Sigmoid colon (tissue), 6 donors: ENCODE measurements at regions not wholly inside any gene's neighbourhood (a gene's known extent, or its start where the extent isn't known, plus 50 kb on each side); places are given as distances from the start of the nearest gene placed in this dataset.

Experiments
- DNase-seq: peaks from one replicate; pipeline ENCODE4 v3.0.0-alpha.2; 2019
- H3K27ac ChIP-seq, 4 donors: fragments of 200-600 bp; sonication (generic); one replicate each; pipeline ENCODE4 v1.5.1; 2016 to 2019; ENCODE audit warnings: mild to moderate bottlenecking in 1 of 4
- H3K27me3 ChIP-seq, 3 donors: fragments of 200-600 bp; sonication (generic); one replicate each; pipeline ENCODE4 v1.5.1; 2019; ENCODE audit warnings: mild to moderate bottlenecking in 1 of 3
- H3K36me3 ChIP-seq, 4 donors: fragments of 200-600 bp; sonication (generic); one replicate each; pipeline ENCODE4 v1.5.1; 2016 to 2019
- H3K4me1 ChIP-seq, 4 donors: fragments of 200-600 bp; sonication (generic); one replicate each; pipeline ENCODE4 v1.5.1; 2017 to 2019
- H3K4me3 ChIP-seq, 4 donors: fragments of 200-600 bp; sonication (generic); one replicate each; pipeline ENCODE4 v1.5.1; 2017 to 2019; ENCODE audit warnings: mild to moderate bottlenecking in 2 of 4, moderate library complexity in 1 of 4
- H3K9me3 ChIP-seq, 4 donors: fragments of 200-600 bp in 3 of 4; sonication (generic) in 3 of 4; one replicate each; pipeline versions ENCODE4 v1.5.1 to v1.6.1; 2013 to 2019
- CTCF ChIP-seq, 4 experiments: fragments of 450-650 bp in 3 of 4; fragments of 200-600 bp in 1 of 4; IDR thresholded peaks; one replicate each; pipeline ENCODE4 v1.5.1; 2016 to 2019; ENCODE audit warnings: antibody characterized with exemption in 4 of 4, mild to moderate bottlenecking in 3 of 4, moderate library complexity in 2 of 4
- EP300 ChIP-seq, 4 donors: sonication (generic); formaldehyde crosslinking; IDR thresholded peaks; one replicate each; pipeline ENCODE4 v1.6.1; 2017; ENCODE audit warnings: antibody characterized with exemption in 4 of 4
- POLR2A ChIP-seq, 2 donors: fragments of 450-650 bp; IDR thresholded peaks; one replicate each; pipeline ENCODE4 v1.6.1; 2016; ENCODE audit warnings: antibody characterized with exemption in 2 of 2, mild to moderate bottlenecking in 2 of 2, moderate library complexity in 2 of 2
- POLR2AphosphoS5 ChIP-seq, 4 donors: sonication (generic); formaldehyde crosslinking; IDR thresholded peaks; one replicate each; pipeline ENCODE4 v1.6.1; 2017; ENCODE audit warnings: antibody characterized with exemption in 4 of 4
- WGBS, 2 donors: extraction: QIAGEN DNeasy Blood & Tissue Kit; methylation state at CpG; one replicate each; pipeline ENCODE4 v1.1.7; 2013; 5-methylcytosine and 5-hydroxymethylcytosine counted together
- intact Hi-C: fragments of 100-400 bp; cut with DNase I; formaldehyde crosslinking; loops from one replicate; pipeline ENCODE4 v1.15.1; 2023
- donor health status: healthy with polysubstance abuse.
- donor health status: healthy.

- Histone ChIP-seq H3K36me3 (no peaks in the 10 kb centered on the region), H3K27ac (no peak overlapping the region), H3K9me3 (no peaks in the 10 kb centered on the region), H3K4me1 (no peaks in the 10 kb centered on the region), H3K27me3 (no peaks in the 10 kb centered on the region), H3K4me3 (no peak overlapping the region)
- intact Hi-C loops = no loop called here
- no peak for DNase-seq
- WGBS, 2 donors = 66 to 81% methylated on average over 2 of the region's 2 CpGs
- no peak for TF ChIP-seq CTCF (IDR thresholded peaks at IDR 0.05)
- no peak for TF ChIP-seq POLR2AphosphoS5 (IDR thresholded peaks at IDR 0.05)
Measured at GRCh38 chr9:115411993-115412452, 294.1 kb upstream of the TNC start.

GRCh38 chr9:115412656-115413055 is 294.7 kb upstream of the TNC start:
- intact Hi-C loops = no loop called here
- H3K36me3 ChIP-seq = no peaks in the 10 kb centered on the region

GRCh38 chr9:115413304-115413703 is 295.3 kb upstream of the TNC start:
- DNase-seq = no peak
- no peaks in the 10 kb centered on the region for H3K36me3 ChIP-seq
- H3K4me1 ChIP-seq = no peaks in the 10 kb centered on the region
- H3K9me3 ChIP-seq = no peaks in the 10 kb centered on the region
- TF ChIP-seq CTCF (IDR thresholded peaks at IDR 0.05) (no peak), POLR2A (IDR thresholded peaks at IDR 0.05) (no peak), POLR2AphosphoS5 (IDR thresholded peaks at IDR 0.05) (no peak), EP300 (IDR thresholded peaks at IDR 0.05) (no peak)
- no peaks in the 10 kb centered on the region for H3K27me3 ChIP-seq
- intact Hi-C loops = no loop called here
- no peak overlapping the region for H3K27ac ChIP-seq
- no peak overlapping the region for H3K4me3 ChIP-seq

More at GRCh38 chr9:115412656-115413055, 294.7 kb upstream of the TNC start:
- no peak for DNase-seq
- Histone ChIP-seq H3K9me3 (no peaks in the 10 kb centered on the region), H3K4me3 (no peak overlapping the region), H3K27me3 (no peaks in the 10 kb centered on the region), H3K4me1 (no peaks in the 10 kb centered on the region), H3K27ac (no peak overlapping the region)
- no peak for TF ChIP-seq POLR2AphosphoS5 (IDR thresholded peaks at IDR 0.05)
- no peak for TF ChIP-seq EP300 (IDR thresholded peaks at IDR 0.05)
- TF ChIP-seq CTCF (IDR thresholded peaks at IDR 0.05) = no peak
- TF ChIP-seq POLR2A (IDR thresholded peaks at IDR 0.05) = no peak

- WGBS, 2 donors = 18 to 67% methylated on average over 1 of the region's 1 CpG
- DNase-seq = no peak
- Histone ChIP-seq H3K9me3 (no peaks in the 10 kb centered on the region), H3K4me3 (no peak overlapping the region), H3K27ac (no peak overlapping the region), H3K36me3 (no peaks in the 10 kb centered on the region), H3K4me1 (no peaks in the 10 kb centered on the region), H3K27me3 (no peaks in the 10 kb centered on the region)
- intact Hi-C loops = no loop called here
- TF ChIP-seq POLR2AphosphoS5 (IDR thresholded peaks at IDR 0.05) (no peak), EP300 (IDR thresholded peaks at IDR 0.05) (no peak), POLR2A (IDR thresholded peaks at IDR 0.05) (no peak), CTCF (IDR thresholded peaks at IDR 0.05) (no peak)
Measured at GRCh38 chr9:115413766-115414382, 295.9 kb upstream of the TNC start.

GRCh38 chr9:115414561-115414960 is 296.6 kb upstream of the TNC start:
- H3K36me3 ChIP-seq = no peaks in the 10 kb centered on the region
- H3K9me3 ChIP-seq = no peaks in the 10 kb centered on the region
- H3K4me1 ChIP-seq = no peaks in the 10 kb centered on the region
- 87 to 92% methylated on average over 1 of the region's 1 CpG for WGBS, 2 donors
- intact Hi-C loops = no loop called here
- no peak overlapping the region for H3K4me3 ChIP-seq
- no peak for TF ChIP-seq EP300 (IDR thresholded peaks at IDR 0.05)
- no peak for TF ChIP-seq CTCF (IDR thresholded peaks at IDR 0.05)
- no peak for TF ChIP-seq POLR2A (IDR thresholded peaks at IDR 0.05)
- TF ChIP-seq POLR2AphosphoS5 (IDR thresholded peaks at IDR 0.05) = no peak
- no peak for DNase-seq
- no peak overlapping the region for H3K27ac ChIP-seq
- H3K27me3 ChIP-seq = no peaks in the 10 kb centered on the region
